NCI-H146 treated with DMSO at 0.1 percent for 48 hours (cell line): ENCODE measurements at regions not wholly inside any gene's neighbourhood (a gene's known extent, or its start where the extent isn't known, plus 50 kb on each side); places are given as distances from the start of the nearest gene placed in this dataset.

ENCODE experiments used
- DNase-seq: peaks from one replicate; lab custom pipeline; 2025; ENCODE audit not compliant: unreplicated experiment; lab: John Stamatoyannopoulos, UW

GRCh38 chr2:240309214-240309613, 126.2 kb upstream of the GPC1 start:
- no peak for DNase-seq

- no peak for DNase-seq
These were observed 125.3 kb upstream of the GPC1 start for GRCh38 chr2:240310201-240310600.

- DNase-seq = no peak
These were observed 124.8 kb upstream of the GPC1 start for GRCh38 chr2:240310645-240311044.

GRCh38 chr2:240311821-240312220, 123.6 kb upstream of the GPC1 start:
- DNase-seq = no peak

GRCh38 chr2:240319221-240319854, 116.1 kb upstream of the GPC1 start:
- DNase-seq = no peak

GRCh38 chr2:240319855-240320203, 115.6 kb upstream of the GPC1 start:
- DNase-seq = no peak

GRCh38 chr2:240320204-240320993, 115.1 kb upstream of the GPC1 start:
- DNase-seq = no peak

- no peak for DNase-seq
These were observed 113.1 kb upstream of the GPC1 start for GRCh38 chr2:240322231-240322955.

- DNase-seq = no peak
These were observed 112.5 kb upstream of the GPC1 start for GRCh38 chr2:240322991-240323390.

GRCh38 chr2:240323601-240324291, 111.7 kb upstream of the GPC1 start:
- DNase-seq = no peak

- DNase-seq = no peak
These were observed 111.0 kb upstream of the GPC1 start for GRCh38 chr2:240324312-240325015.

- no peak for DNase-seq
These were observed 110.2 kb upstream of the GPC1 start for GRCh38 chr2:240325016-240326007.

GRCh38 chr2:240326246-240326645, 109.2 kb upstream of the GPC1 start:
- no peak for DNase-seq

- DNase-seq = no peak
These were observed 108.6 kb upstream of the GPC1 start for GRCh38 chr2:240326886-240327285.

- DNase-seq = no peak
These were observed 107.9 kb upstream of the GPC1 start for GRCh38 chr2:240327566-240327965.

GRCh38 chr2:240328526-240328925, 106.9 kb upstream of the GPC1 start:
- no peak for DNase-seq

GRCh38 chr2:240329116-240329665, 106.3 kb upstream of the GPC1 start:
- no peak for DNase-seq

GRCh38 chr2:240329778-240330177, 105.7 kb upstream of the GPC1 start:
- no peak for DNase-seq

GRCh38 chr2:240333985-240334384, 101.5 kb upstream of the GPC1 start:
- no peak for DNase-seq
